HepG2 (cell line): ENCODE measurements at regions not wholly inside any gene's neighbourhood (a gene's known extent, or its start where the extent isn't known, plus 50 kb on each side); places are given as distances from the start of the nearest gene placed in this dataset.

Source experiments
- ATAC-seq: fragments of 200-7000 bp; cut with Tn5 transposase; 3 replicates; pipeline ENCODE4 v1.9.1; 2020; ENCODE audit warnings: mild to moderate bottlenecking, moderate library complexity
- BruUV-seq: library from RNA; stranded (reverse); fragments of 400-500 nt; replicated peaks from 2 replicates; lab custom pipeline; 2021; lab: Mats Ljungman, UMichigan
- CTCF ChIA-PET: fragments of 300-600 bp; formaldehyde crosslinking; extraction: SDS; loops from one replicate; lab custom pipeline; 2021; ENCODE audit warnings: low total read pairs, inconsistent platforms, low intra/inter-chr PET ratio; lab: Yijun Ruan, JAX
- POLR2A ChIA-PET: fragments of 350-600 bp; sonication (Branson Sonifier 250); formaldehyde crosslinking; loops from one replicate; lab custom pipeline; 2020; ENCODE audit warnings: antibody characterized with exemption, inconsistent platforms; lab: Yijun Ruan, JAX
- DNase-seq: peaks from one replicate; pipeline ENCODE4 v3.0.0-alpha.2; 2015; ENCODE audit warnings: low spot score
- FAIRE-seq: peaks from 3 replicates; lab custom pipeline; 2011; peaks lifted over from hg19 to GRCh38; lab: Jason Lieb, UNC
- H2AFZ ChIP-seq: one replicate; pipeline ENCODE4 v1.6.1; 2011; ENCODE audit warnings: low read length, inconsistent platforms
- H3K27ac ChIP-seq: fragments of 300-600 bp; 3 replicates; pipeline ENCODE4 v1.8.0; 2011; ENCODE audit warnings: mixed run types, mild to moderate bottlenecking, mixed read lengths, low read length, inconsistent platforms; ENCODE audit not compliant: insufficient read depth; ENCODE audit errors: extremely low read length
- H3K27me3 ChIP-seq, 2 experiments: fragments of 200-600 bp in 1 of 2; 2 replicates in 1 of 2; 3 replicates in 1 of 2; pipeline versions ENCODE4 v1.6.0 to v1.8.0; 2011; ENCODE audit warnings: low read length in 2 of 2, mild to moderate bottlenecking in 2 of 2, moderate library complexity in 2 of 2, inconsistent platforms in 1 of 2; ENCODE audit not compliant: insufficient read depth in 2 of 2, control insufficient read depth in 1 of 2
- H3K36me3 ChIP-seq, 2 experiments: fragments of 200-600 bp in 1 of 2; replicated peaks in 1 of 2; 2 replicates in 1 of 2; 3 replicates in 1 of 2; pipeline versions ENCODE4 v1.5.1 to v1.8.0; 2011; ENCODE audit warnings: low read length in 2 of 2, inconsistent platforms in 1 of 2; ENCODE audit not compliant: insufficient read depth in 2 of 2, control insufficient read depth in 1 of 2
- H3K4me1 ChIP-seq: 2 replicates; pipeline ENCODE4 v1.5.1; 2012; ENCODE audit warnings: low read length, inconsistent platforms; ENCODE audit not compliant: insufficient read depth
- H3K4me2 ChIP-seq: 2 replicates; pipeline ENCODE4 v1.6.0; 2011; ENCODE audit warnings: low read depth, low read length, inconsistent platforms
- H3K4me3 ChIP-seq, 3 experiments: fragments of 200-600 bp in 1 of 3; sonication (generic), shearing (Covaris generic) in 1 of 3; replicated peaks in 1 of 3; 2 replicates each; pipeline ENCODE4 v1.5.1; 2011 to 2016; ENCODE audit warnings: low read length in 3 of 3, inconsistent platforms in 2 of 3, low read depth in 2 of 3, mild to moderate bottlenecking in 2 of 3, control low read depth in 1 of 3, mixed read lengths in 1 of 3; ENCODE audit not compliant: insufficient read depth in 1 of 3
- H3K79me2 ChIP-seq: one replicate; pipeline ENCODE4 v1.6.1; 2011; ENCODE audit warnings: low read length, inconsistent platforms; ENCODE audit not compliant: insufficient read depth
- H3K9ac ChIP-seq: 2 replicates; pipeline ENCODE4 v1.6.0; 2011; ENCODE audit warnings: mild to moderate bottlenecking, low read depth, low read length, inconsistent platforms; ENCODE audit not compliant: insufficient read depth
- H3K9me3 ChIP-seq: 2 replicates; pipeline ENCODE4 v1.5.1; 2012; ENCODE audit warnings: mild to moderate bottlenecking, low read length
- H4K20me1 ChIP-seq: 2 replicates; pipeline ENCODE4 v1.6.0; 2011; ENCODE audit warnings: inconsistent platforms, mild to moderate bottlenecking, low read length, moderate library complexity; ENCODE audit not compliant: insufficient read depth
- HOXA5 ChIP-seq: sonication (generic); formaldehyde crosslinking; IDR thresholded peaks from 2 replicates; pipeline ENCODE4 v1.4.0; 2020; ENCODE audit warnings: missing genetic modification reagents
- MAFG ChIP-seq: sonication (generic); formaldehyde crosslinking; IDR thresholded peaks from 2 replicates; pipeline ENCODE4 v1.5.1; 2020; ENCODE audit warnings: mild to moderate bottlenecking, missing genetic modification reagents
- RFX1 ChIP-seq: fragments of 450-650 bp; IDR thresholded peaks from 2 replicates; pipeline ENCODE4 v1.6.1; 2017
- SUZ12 ChIP-seq: fragments of 150-350 bp; IDR thresholded peaks from 2 replicates; pipeline ENCODE4 v1.6.1; 2014; ENCODE audit warnings: low read depth, low read length
- TAF1 ChIP-seq: sonication (generic); formaldehyde crosslinking; IDR thresholded peaks from 2 replicates; pipeline ENCODE4 v1.4.0; 2020; ENCODE audit warnings: missing genetic modification reagents
- TCF7 ChIP-seq: sonication (generic); IDR thresholded peaks from 2 replicates; pipeline ENCODE4 v1.6.1; 2016; ENCODE audit warnings: antibody characterized with exemption, low read depth
- TOE1 ChIP-seq: sonication (generic); formaldehyde crosslinking; IDR thresholded peaks from 2 replicates; pipeline ENCODE4 v1.4.0; 2020; ENCODE audit warnings: mild to moderate bottlenecking, missing genetic modification reagents
- TRIM24 ChIP-seq: sonication (generic); formaldehyde crosslinking; IDR thresholded peaks from 2 replicates; pipeline ENCODE4 v1.8.0; 2022; ENCODE audit warnings: mild to moderate bottlenecking, missing genetic modification reagents
- ZFP37 ChIP-seq: sonication (generic); formaldehyde crosslinking; IDR thresholded peaks from 2 replicates; pipeline ENCODE4 v1.4.0; 2020; ENCODE audit warnings: missing genetic modification reagents, borderline replicate concordance
- ZNF761 ChIP-seq: sonication (generic); formaldehyde crosslinking; conservative IDR thresholded peaks from 2 replicates; pipeline ENCODE4 v1.4.0; 2020; ENCODE audit warnings: mild to moderate bottlenecking, missing genetic modification reagents
- ZUFSP ChIP-seq: sonication (generic); formaldehyde crosslinking; IDR thresholded peaks from 2 replicates; pipeline ENCODE4 v1.9.0; 2021; ENCODE audit warnings: missing genetic modification reagents, mild to moderate bottlenecking, borderline replicate concordance
- WGBS: methylation state at CpG from one replicate; pipeline ENCODE4 v1.1.6; 2017; ENCODE audit warnings: low lambda C conversion rate; 5-methylcytosine and 5-hydroxymethylcytosine counted together
- in situ Hi-C: cut with HindIII; loops from 2 replicates; pipeline ENCODE4 v1.10.0; 2017; ENCODE audit warnings: low pct_unique_long_range_greater_than_20kb; ENCODE audit not compliant: extremely low pct_ligation_motif_present
- intact Hi-C: fragments of 100-400 bp; cut with micrococcal nuclease; formaldehyde crosslinking; loops from one replicate; pipeline ENCODE4 v1.10.0; 2022; ENCODE audit not compliant: unreplicated experiment
- TF ChIP-seq, protein P1 (sequence below): sonication (generic); formaldehyde crosslinking; IDR thresholded peaks from 2 replicates; pipeline ENCODE4 v1.4.0; 2020; ENCODE audit warnings: missing genetic modification reagents; ENCODE audit errors: not compliant biosample characterization
- TF ChIP-seq, protein P2 (sequence below): sonication (generic); formaldehyde crosslinking; IDR thresholded peaks from 2 replicates; pipeline ENCODE4 v1.8.0; 2022; ENCODE audit warnings: mild to moderate bottlenecking, missing genetic modification reagents; ENCODE audit not compliant: insufficient replicate concordance

GRCh38 chr18:57205641-57206040 is 58.8 kb downstream of the BOD1L2 start:
- ATAC-seq (no peak), FAIRE-seq (no peak), DNase-seq (no peak)
- WGBS, result 26% methylated on average over 4 of the region's 4 CpGs
- Histone ChIP-seq H3K4me3 (no peak overlapping the region), H3K9me3 (no peaks in the 10 kb centered on the region), H3K36me3 (no peaks in the 10 kb centered on the region), H4K20me1 (no peaks in the 10 kb centered on the region), H3K27me3 (no peaks in the 10 kb centered on the region), H2AFZ (no peak overlapping the region), H3K27ac (no peak overlapping the region), H3K79me2 (no peaks in the 10 kb centered on the region), H3K4me1 (peaks cover 9% of the 10 kb centered on the region), H3K9ac (no peak overlapping the region), H3K4me2 (no peak overlapping the region)
- in situ Hi-C loops (no loop called here), intact Hi-C loops (no loop called here)
- ChIA-PET CTCF (no interaction called here), POLR2A (no interaction called here)
- no TSS peak for BruUV-seq
- no peak for TF ChIP-seq SUZ12
- no peak for TF ChIP-seq TOE1 (CRISPR knock-in tag)
- TF ChIP-seq ZFP37 (CRISPR knock-in tag), result no peak
- TF ChIP-seq, protein P1, sequence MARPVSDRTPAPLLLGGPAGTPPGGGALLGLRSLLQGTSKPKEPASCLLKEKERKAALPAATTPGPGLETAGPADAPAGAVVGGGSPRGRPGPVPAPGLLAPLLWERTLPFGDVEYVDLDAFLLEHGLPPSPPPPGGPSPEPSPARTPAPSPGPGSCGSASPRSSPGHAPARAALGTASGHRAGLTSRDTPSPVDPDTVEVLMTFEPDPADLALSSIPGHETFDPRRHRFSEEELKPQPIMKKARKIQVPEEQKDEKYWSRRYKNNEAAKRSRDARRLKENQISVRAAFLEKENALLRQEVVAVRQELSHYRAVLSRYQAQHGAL (CRISPR knock-in tag), result no peak
- TF ChIP-seq, protein P2, sequence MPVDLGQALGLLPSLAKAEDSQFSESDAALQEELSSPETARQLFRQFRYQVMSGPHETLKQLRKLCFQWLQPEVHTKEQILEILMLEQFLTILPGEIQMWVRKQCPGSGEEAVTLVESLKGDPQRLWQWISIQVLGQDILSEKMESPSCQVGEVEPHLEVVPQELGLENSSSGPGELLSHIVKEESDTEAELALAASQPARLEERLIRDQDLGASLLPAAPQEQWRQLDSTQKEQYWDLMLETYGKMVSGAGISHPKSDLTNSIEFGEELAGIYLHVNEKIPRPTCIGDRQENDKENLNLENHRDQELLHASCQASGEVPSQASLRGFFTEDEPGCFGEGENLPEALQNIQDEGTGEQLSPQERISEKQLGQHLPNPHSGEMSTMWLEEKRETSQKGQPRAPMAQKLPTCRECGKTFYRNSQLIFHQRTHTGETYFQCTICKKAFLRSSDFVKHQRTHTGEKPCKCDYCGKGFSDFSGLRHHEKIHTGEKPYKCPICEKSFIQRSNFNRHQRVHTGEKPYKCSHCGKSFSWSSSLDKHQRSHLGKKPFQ (CRISPR knock-in tag), result no peak
- no peak for TF ChIP-seq ZNF761
- TF ChIP-seq RFX1, result no peak
- TF ChIP-seq TAF1 (CRISPR knock-in tag), result no peak
- TF ChIP-seq HOXA5 (CRISPR knock-in tag), result no peak
- TF ChIP-seq MAFG (CRISPR knock-in tag), result no peak
- no peak for TF ChIP-seq TRIM24 (CRISPR knock-in tag)
- TF ChIP-seq TCF7, result no peak
- no peak for TF ChIP-seq ZUFSP (CRISPR knock-in tag)
